ENCODE measurements at regions not wholly inside any gene's neighbourhood (a gene's known extent, or its start where the extent isn't known, plus 50 kb on each side); places are given as distances from the start of the nearest gene placed in this dataset.

DNA sequence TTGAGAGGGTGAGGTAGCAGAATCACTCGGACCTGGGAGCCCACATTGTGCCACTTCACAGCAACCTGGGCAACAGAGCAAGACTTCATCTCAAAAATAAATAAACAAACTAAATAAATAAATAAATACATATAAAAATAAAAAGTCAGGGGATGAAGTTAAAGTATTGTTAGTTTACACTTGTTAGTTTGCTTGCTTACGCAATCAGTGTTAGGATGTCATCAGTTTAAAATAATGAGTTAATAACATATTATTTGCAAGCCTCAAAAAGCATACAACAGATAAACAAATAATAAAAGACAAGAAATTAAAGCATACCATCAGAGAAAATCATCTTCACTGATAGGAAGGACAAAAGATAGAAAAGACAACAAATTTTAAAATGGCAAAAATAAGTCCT, 891.1 kb upstream of the PCDH7 start:
- H2BK20ac ChIP-seq (ENCODE audit: low read length) = no peak overlapping the region
- H2BK15ac ChIP-seq (ENCODE audit: low read length) = no peak overlapping the region
- H3K4me2 ChIP-seq (ENCODE audit: insufficient read depth in 1 of 2, low read depth in 2 of 2, low read length in 2 of 2) = no peak overlapping the region
- no peak overlapping the region for H3K4ac ChIP-seq (replicated peaks; ENCODE audit: insufficient read length, low read depth, low read length)
- 100% methylated on average over 2 of the region's 2 CpGs; no CpG with 5 or more reads in 1 of the 2 experiments for WGBS, 2 experiments (ENCODE audit: extremely low coverage in 1 of 2, insufficient coverage in 1 of 2, insufficient read length in 1 of 2, insufficient replicate concordance in 2 of 2, low coverage in 1 of 2, low lambda C conversion rate in 2 of 2, missing lambda C conversion rate in 1 of 2)
- no peak overlapping the region for H3K18ac ChIP-seq (ENCODE audit: extremely low read depth, low read length)
- H3K79me1 ChIP-seq (ENCODE audit: low read depth, low read length) = no peaks in the 10 kb centered on the region
- no peaks in the 10 kb centered on the region for H3K9me3 ChIP-seq (ENCODE audit: insufficient read depth in 2 of 2, low read depth in 1 of 2, low read length in 1 of 2)
- no peaks in the 10 kb centered on the region for H3K23me2 ChIP-seq (ENCODE audit: low read depth, low read length)
- H3K27me3 ChIP-seq (replicated peaks in 1 of 4; ENCODE audit: control insufficient read depth in 3 of 4, extremely low read depth in 1 of 4, insufficient read depth in 3 of 4, low read length in 3 of 4) = no peaks in the 10 kb centered on the region
- H3K79me2 ChIP-seq (ENCODE audit: control insufficient read depth in 1 of 2, insufficient read depth in 2 of 2, low read length in 2 of 2) = no peaks in the 10 kb centered on the region
- FAIRE-seq = no peak
- ChIA-PET POLR2A (ENCODE audit: partially characterized antibody) (no interaction called here), CTCF (ENCODE audit: partially characterized antibody) (no interaction called here)
- no peak overlapping the region for H3K14ac ChIP-seq (ENCODE audit: insufficient read length)
- no peak overlapping the region for H4K8ac ChIP-seq (ENCODE audit: extremely low read depth, insufficient read depth, low read length)
- no peak overlapping the region for H4K91ac ChIP-seq (replicated peaks; ENCODE audit: insufficient read length, low read length)
- DNase-seq (ENCODE audit: low read depth in 1 of 2, low spot score in 2 of 2) = no peak
- no peak overlapping the region for H4K5ac ChIP-seq (ENCODE audit: insufficient read length, low read depth, low read length)
- no peak for TF ChIP-seq JUN (IDR thresholded peaks at IDR 0.05; ENCODE audit: low read depth, low read length)
- TF ChIP-seq CEBPB (IDR thresholded peaks at IDR 0.05; ENCODE audit: low read depth, low read length) = peak; percentile 59; the same call in 1 of the 2 replicates
- no peak overlapping the region for H3K27ac ChIP-seq (ENCODE audit: low read depth, low read length)
- no peak overlapping the region for H3K9ac ChIP-seq (replicated peaks in 1 of 4; ENCODE audit: extremely low read depth in 1 of 4, low read depth in 3 of 4, low read length in 3 of 4)
- no peak overlapping the region for H2AK5ac ChIP-seq (ENCODE audit: low read depth, low read length)
- H3K23ac ChIP-seq (ENCODE audit: insufficient read length) = no peak overlapping the region
- no peak overlapping the region for H2AFZ ChIP-seq (ENCODE audit: low read length)
- H2BK120ac ChIP-seq (replicated peaks; ENCODE audit: low read depth, low read length) = no peak overlapping the region
- H3K4me1 ChIP-seq (replicated peaks in 1 of 4; ENCODE audit: control insufficient read depth in 3 of 4, insufficient read depth in 4 of 4, low read length in 3 of 4) = no peaks in the 10 kb centered on the region
- no peak overlapping the region for H2BK5ac ChIP-seq (ENCODE audit: low read depth, low read length)
- no peaks in the 10 kb centered on the region for H3K36me3 ChIP-seq (ENCODE audit: control insufficient read depth in 2 of 4, insufficient read depth in 4 of 4, low read length in 3 of 4)
- H3K56ac ChIP-seq (replicated peaks; ENCODE audit: insufficient read length, low read depth, low read length) = no peak overlapping the region
- H4K20me1 ChIP-seq (replicated peaks in 1 of 2; ENCODE audit: control insufficient read depth in 1 of 2, insufficient read depth in 2 of 2, low read length in 2 of 2) = no peaks in the 10 kb centered on the region
- no peak overlapping the region for H2BK12ac ChIP-seq (ENCODE audit: low read depth, low read length)
- H3K4me3 ChIP-seq (ENCODE audit: extremely low read depth in 1 of 4, insufficient read depth in 2 of 4, low read depth in 3 of 4, low read length in 4 of 4) = no peak overlapping the region
